ENCODE measurements at regions not wholly inside any gene's neighbourhood (a gene's known extent, or its start where the extent isn't known, plus 50 kb on each side); places are given as distances from the start of the nearest gene placed in this dataset.

- TF ChIP-seq CTCF (IDR thresholded peaks at IDR 0.05) (no peak), POLR2A (IDR thresholded peaks at IDR 0.05) (no peak)
Observed at GRCh38 chr6:112761740-112762139, 414.6 kb downstream of the RFPL4B start.

All from esophagus squamous epithelium (tissue), 4 donors.